A549 (cell line): ENCODE measurements at regions not wholly inside any gene's neighbourhood (a gene's known extent, or its start where the extent isn't known, plus 50 kb on each side); places are given as distances from the start of the nearest gene placed in this dataset.

Source experiments
- ATAC-seq, 2 experiments: fragments of 200-7000 bp in 1 of 2; fragments of >200 bp in 1 of 2; cut with Nextera tagmentation in 1 of 2; cut with Tn5 transposase in 1 of 2; 3 replicates each; pipeline versions ENCODE4 v1.8.0 to v1.9.1; 2018 to 2020; ENCODE audit warnings: mild to moderate bottlenecking in 1 of 2, moderate library complexity in 1 of 2
- CTCF ChIA-PET: fragments of 300-600 bp; sonication (Branson Sonifier 250); formaldehyde crosslinking; extraction: SDS; loops from one replicate; lab custom pipeline; 2021; ENCODE audit warnings: antibody characterized with exemption, inconsistent platforms; lab: Yijun Ruan, JAX
- POLR2A ChIA-PET: fragments of 350-600 bp; formaldehyde crosslinking; extraction: SDS; loops from one replicate; lab custom pipeline; 2021; ENCODE audit warnings: antibody characterized with exemption, inconsistent platforms; lab: Yijun Ruan, JAX
- DNase-seq, 2 experiments: peaks; one replicate each; pipeline versions ENCODE4 v3.0.0 to v3.0.0-alpha.2; 2011 to 2016; ENCODE audit warnings: low read depth in 1 of 2, low spot score in 1 of 2
- FAIRE-seq: peaks from 2 replicates; lab custom pipeline; 2011; peaks lifted over from hg19 to GRCh38; lab: Jason Lieb, UNC
- H3K27ac ChIP-seq, 2 experiments: fragments of >200 bp; sonication (Bioruptor Twin); formaldehyde crosslinking; 3 replicates each; pipeline ENCODE4 v1.5.1; 2016 to 2017
- H3K4me1 ChIP-seq: fragments of >200 bp; sonication (Bioruptor Twin); formaldehyde crosslinking; 3 replicates; pipeline ENCODE4 v1.6.1; 2016
- H3K4me2 ChIP-seq: fragments of >200 bp; sonication (Bioruptor Twin); formaldehyde crosslinking; 3 replicates; pipeline ENCODE4 v1.6.1; 2016
- H3K4me3 ChIP-seq: fragments of >200 bp; sonication (Bioruptor Twin); formaldehyde crosslinking; 3 replicates; pipeline ENCODE4 v1.5.1; 2016
- H3K9me3 ChIP-seq: fragments of >200 bp; sonication (Bioruptor Twin); formaldehyde crosslinking; 3 replicates; pipeline ENCODE4 v1.6.1; 2016
- BCL3 ChIP-seq: fragments of >200 bp; sonication (Bioruptor Twin); formaldehyde crosslinking; IDR thresholded peaks from 3 replicates; pipeline ENCODE4 v1.6.1; 2016
- CBX2 ChIP-seq: fragments of 200-600 bp; sonication (generic); IDR thresholded peaks from 2 replicates; pipeline ENCODE4 v1.6.1; 2016; ENCODE audit warnings: low read depth, mild to moderate bottlenecking, borderline replicate concordance
- CEBPB ChIP-seq, 2 experiments: fragments of >200 bp in 1 of 2; sonication (Bioruptor Twin) in 1 of 2; formaldehyde crosslinking in 1 of 2; IDR thresholded peaks; 2 replicates each; pipeline ENCODE4 v1.6.1; 2012 to 2016
- CHD4 ChIP-seq: fragments of 200-600 bp; sonication (generic); IDR thresholded peaks from 2 replicates; pipeline ENCODE4 v1.6.1; 2016; ENCODE audit warnings: antibody characterized with exemption, mild to moderate bottlenecking, borderline replicate concordance
- E2F6 ChIP-seq: IDR thresholded peaks from 2 replicates; pipeline ENCODE4 v1.6.1; 2012; ENCODE audit warnings: low read depth, borderline replicate concordance
- EP300 ChIP-seq, 2 experiments: fragments of >200 bp; sonication (Bioruptor Twin); formaldehyde crosslinking; IDR thresholded peaks; 2 replicates in 1 of 2; 3 replicates in 1 of 2; pipeline ENCODE4 v1.6.1; 2016 to 2017
- ESRRA ChIP-seq: fragments of 150-350 bp; IDR thresholded peaks from 2 replicates; pipeline ENCODE4 v1.6.1; 2014; ENCODE audit warnings: mild to moderate bottlenecking, low read length, borderline replicate concordance
- HEYL ChIP-seq: fragments of 250-450 bp; sonication (Bioruptor Pico); IDR thresholded peaks from 2 replicates; pipeline ENCODE4 v1.8.0; 2021; ENCODE audit warnings: mild to moderate bottlenecking, moderate library complexity
- JUN ChIP-seq, 2 experiments: fragments of >200 bp; sonication (Bioruptor Twin); formaldehyde crosslinking; IDR thresholded peaks; 2 replicates in 1 of 2; 3 replicates in 1 of 2; pipeline ENCODE4 v1.6.1; 2016 to 2017
- JUNB ChIP-seq: fragments of >200 bp; sonication (Bioruptor Twin); formaldehyde crosslinking; IDR thresholded peaks from 2 replicates; pipeline ENCODE4 v1.6.1; 2016
- MAFK ChIP-seq: fragments of 450-650 bp; IDR thresholded peaks from 2 replicates; pipeline ENCODE4 v1.6.1; 2014; ENCODE audit not compliant: partially characterized antibody
- MAZ ChIP-seq: fragments of 150-350 bp; IDR thresholded peaks from 2 replicates; pipeline ENCODE4 v1.6.1; 2014; ENCODE audit warnings: antibody characterized with exemption, low read depth, low read length, borderline replicate concordance
- NPAS2 ChIP-seq: fragments of 250-450 bp; sonication (Bioruptor Pico); IDR thresholded peaks from 2 replicates; pipeline ENCODE4 v1.8.0; 2022; ENCODE audit warnings: mild to moderate bottlenecking, moderate library complexity, borderline replicate concordance
- POLR2A ChIP-seq: IDR thresholded peaks from 2 replicates; pipeline ENCODE4 v1.6.1; 2012; ENCODE audit warnings: mild to moderate bottlenecking, low read length
- RFX5 ChIP-seq: fragments of 450-650 bp; IDR thresholded peaks from 2 replicates; pipeline ENCODE4 v1.7.1; 2014; ENCODE audit warnings: antibody characterized with exemption, mild to moderate bottlenecking, moderate library complexity
- SREBF2 ChIP-seq: fragments of 450-650 bp; IDR thresholded peaks from 2 replicates; pipeline ENCODE4 v1.6.1; 2014; ENCODE audit warnings: mild to moderate bottlenecking, moderate library complexity
- TFCP2L1 ChIP-seq: fragments of 250-450 bp; sonication (Bioruptor Pico); IDR thresholded peaks from 2 replicates; pipeline ENCODE4 v1.5.0; 2021; ENCODE audit warnings: mild to moderate bottlenecking
- ZC3H11A ChIP-seq: fragments of 450-650 bp; IDR thresholded peaks from 2 replicates; pipeline ENCODE4 v1.6.1; 2014; ENCODE audit warnings: antibody characterized with exemption, mild to moderate bottlenecking
- ZSCAN20 ChIP-seq: fragments of 250-450 bp; sonication (Bioruptor Pico); IDR thresholded peaks from 2 replicates; pipeline ENCODE4 v1.8.0; 2022; ENCODE audit warnings: mild to moderate bottlenecking, moderate library complexity
- WGBS: methylation state at CpG from one replicate; pipeline ENCODE4 v1.1.6; 2017; ENCODE audit errors: missing lambda C conversion rate; 5-methylcytosine and 5-hydroxymethylcytosine counted together
- TF ChIP-seq, protein P1 (sequence below): IDR thresholded peaks from 2 replicates; pipeline ENCODE4 v1.6.1; 2012
- TF ChIP-seq, protein P2 (sequence below): fragments of >200 bp; sonication (Bioruptor Twin); formaldehyde crosslinking; IDR thresholded peaks from 2 replicates; pipeline ENCODE4 v1.6.1; 2016
- TF ChIP-seq, protein P3 (sequence below): fragments of 150-350 bp; IDR thresholded peaks from 2 replicates; pipeline ENCODE4 v1.6.1; 2014; ENCODE audit warnings: low read depth, mild to moderate bottlenecking, low read length

- Histone ChIP-seq H3K4me3 (no peak overlapping the region), H3K4me1 (no peaks in the 10 kb centered on the region), H3K4me2 (no peak overlapping the region), H3K9me3 (no peaks in the 10 kb centered on the region)
- DNase-seq (no peak), ATAC-seq (no peak)
- CTCF ChIA-PET: no interaction called here
- TF ChIP-seq RFX5 (no peak), HEYL (CRISPR knock-in tag) (no peak), JUN (IDR thresholded peaks at IDR 0.05) (no peak)
- TF ChIP-seq, protein P1, sequence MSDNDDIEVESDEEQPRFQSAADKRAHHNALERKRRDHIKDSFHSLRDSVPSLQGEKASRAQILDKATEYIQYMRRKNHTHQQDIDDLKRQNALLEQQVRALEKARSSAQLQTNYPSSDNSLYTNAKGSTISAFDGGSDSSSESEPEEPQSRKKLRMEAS: no peak
- TF ChIP-seq, all 56 proteins: peak for 0
- 21% methylated on average over 2 of the region's 2 CpGs for WGBS
- H3K27ac ChIP-seq: no peak overlapping the region
- POLR2A ChIA-PET: no interaction called here
- FAIRE-seq: no peak
Measured at GRCh38 chr7:114242992-114243507, 171.6 kb upstream of the FOXP2 start.

DNA sequence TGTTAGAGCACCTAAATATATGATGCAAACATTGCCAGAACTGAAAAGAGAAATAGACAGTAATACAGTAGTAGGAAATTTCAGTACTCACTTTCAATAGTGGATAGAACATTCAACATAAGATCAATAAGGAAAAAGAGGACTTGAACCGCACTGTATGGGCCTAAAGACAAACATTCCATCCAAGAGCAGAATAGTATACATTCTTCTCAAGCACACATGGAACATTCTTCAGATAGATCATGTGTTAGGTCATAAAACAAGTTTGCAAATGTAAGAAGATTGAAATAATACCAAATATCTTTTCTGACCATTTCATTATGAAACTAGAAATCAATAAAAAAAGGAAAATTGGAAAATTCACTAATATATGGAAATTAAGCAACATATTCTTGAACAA is 185.4 kb upstream of the FOXP2 start:
- no peak for ATAC-seq
- 0% methylated on average over 1 of the region's 1 CpG for WGBS
- Histone ChIP-seq H3K27ac (no peak overlapping the region), H3K9me3 (no peaks in the 10 kb centered on the region), H3K4me3 (no peak overlapping the region), H3K4me2 (no peak overlapping the region), H3K4me1 (no peaks in the 10 kb centered on the region)
- no peak for DNase-seq
- no peak for TF ChIP-seq ESRRA
- ChIA-PET POLR2A (no interaction called here), CTCF (interaction anchor here (1.2 kb wide), 1 partner anchor 32 kb away, joined by 3 read pairs; no protein-coding TSS in a partner anchor)
- FAIRE-seq: no peak

DNA sequence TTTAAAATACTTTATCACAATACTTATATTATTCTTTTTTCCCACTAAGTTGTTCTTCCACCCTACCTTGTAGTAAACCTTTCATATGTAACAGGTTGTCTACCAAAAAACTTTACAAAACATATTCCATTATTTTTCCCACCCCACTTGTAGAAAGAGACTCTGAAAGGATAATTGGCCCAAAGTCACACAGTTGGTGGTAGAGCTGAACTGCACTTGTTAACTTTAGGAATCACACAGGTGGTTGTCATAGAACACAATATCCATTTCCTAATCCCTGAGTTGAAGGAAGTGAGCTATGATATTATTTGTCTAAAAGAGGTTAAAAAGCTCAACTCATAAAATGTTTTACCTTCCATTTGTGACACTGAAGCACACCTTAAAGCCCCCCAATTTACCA is 188.8 kb upstream of the FOXP2 start:
- Histone ChIP-seq H3K4me2 (no peak overlapping the region), H3K27ac (no peak overlapping the region), H3K9me3 (no peaks in the 10 kb centered on the region), H3K4me1 (no peaks in the 10 kb centered on the region), H3K4me3 (no peak overlapping the region)
- TF ChIP-seq CEBPB (IDR thresholded peaks at IDR 0.05): no peak
- TF ChIP-seq NPAS2 (CRISPR knock-in tag): no peak
- TF ChIP-seq ZSCAN20 (CRISPR knock-in tag): no peak
- TF ChIP-seq HEYL (CRISPR knock-in tag): no peak
- TF ChIP-seq MAZ: no peak
- no peak for TF ChIP-seq ZC3H11A
- TF ChIP-seq, protein P2, sequence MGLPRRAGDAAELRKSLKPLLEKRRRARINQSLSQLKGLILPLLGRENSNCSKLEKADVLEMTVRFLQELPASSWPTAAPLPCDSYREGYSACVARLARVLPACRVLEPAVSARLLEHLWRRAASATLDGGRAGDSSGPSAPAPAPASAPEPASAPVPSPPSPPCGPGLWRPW: no peak
- no peak for TF ChIP-seq BCL3
- no peak for TF ChIP-seq MAFK
- no peak for TF ChIP-seq E2F6
- TF ChIP-seq SREBF2: no peak
- no peak for TF ChIP-seq JUNB
- TF ChIP-seq, protein P3, sequence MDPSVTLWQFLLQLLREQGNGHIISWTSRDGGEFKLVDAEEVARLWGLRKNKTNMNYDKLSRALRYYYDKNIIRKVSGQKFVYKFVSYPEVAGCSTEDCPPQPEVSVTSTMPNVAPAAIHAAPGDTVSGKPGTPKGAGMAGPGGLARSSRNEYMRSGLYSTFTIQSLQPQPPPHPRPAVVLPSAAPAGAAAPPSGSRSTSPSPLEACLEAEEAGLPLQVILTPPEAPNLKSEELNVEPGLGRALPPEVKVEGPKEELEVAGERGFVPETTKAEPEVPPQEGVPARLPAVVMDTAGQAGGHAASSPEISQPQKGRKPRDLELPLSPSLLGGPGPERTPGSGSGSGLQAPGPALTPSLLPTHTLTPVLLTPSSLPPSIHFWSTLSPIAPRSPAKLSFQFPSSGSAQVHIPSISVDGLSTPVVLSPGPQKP: no peak
- TF ChIP-seq RFX5: no peak
- no peak for TF ChIP-seq POLR2A
- no peak for TF ChIP-seq TFCP2L1 (CRISPR knock-in tag)
- no peak for TF ChIP-seq CHD4
- no peak for TF ChIP-seq ESRRA
- TF ChIP-seq CBX2: no peak
- no peak for TF ChIP-seq EP300 (IDR thresholded peaks at IDR 0.05)
- ChIA-PET POLR2A (no interaction called here), CTCF (no interaction called here)
- ATAC-seq (no peak), FAIRE-seq (no peak), DNase-seq (no peak)
